GM12878 (cell line): ENCODE measurements at regions not wholly inside any gene's neighbourhood (a gene's known extent, or its start where the extent isn't known, plus 50 kb on each side); places are given as distances from the start of the nearest gene placed in this dataset.

Experiments
- EZH2 ChIP-seq: IDR thresholded peaks from 2 replicates; pipeline ENCODE4 v1.6.1; 2012; ENCODE audit warnings: low read depth, mild to moderate bottlenecking, control low read depth, inconsistent platforms, low read length, borderline replicate concordance; ENCODE audit not compliant: control insufficient read depth
- JUNB ChIP-seq: IDR thresholded peaks from 2 replicates; pipeline ENCODE4 v1.6.1; 2016; ENCODE audit warnings: antibody characterized with exemption, mild to moderate bottlenecking
- MYC ChIP-seq: IDR thresholded peaks from 2 replicates; pipeline ENCODE4 v1.6.1; 2011; ENCODE audit warnings: mild to moderate bottlenecking, low read length, moderate library complexity, inconsistent platforms; ENCODE audit not compliant: insufficient read depth, insufficient replicate concordance, insufficient read length, severe bottlenecking
- NR2C2 ChIP-seq: IDR thresholded peaks from 2 replicates; pipeline ENCODE4 v1.6.1; 2011; ENCODE audit warnings: borderline replicate concordance, low read depth; ENCODE audit not compliant: control insufficient read depth, insufficient read length
- PAX5 ChIP-seq: IDR thresholded peaks from 2 replicates; pipeline ENCODE4 v1.6.1; 2011; ENCODE audit warnings: low read depth, low read length, borderline replicate concordance
- POLR2AphosphoS5 ChIP-seq: IDR thresholded peaks from 2 replicates; pipeline ENCODE4 v1.6.1; 2011; ENCODE audit warnings: mild to moderate bottlenecking, low read length, inconsistent platforms
- RCOR1 ChIP-seq: conservative IDR thresholded peaks from 2 replicates; pipeline ENCODE4 v1.6.1; 2012; ENCODE audit warnings: low read depth, low read length, improper control_type of control experiment
- TAF1 ChIP-seq: IDR thresholded peaks from 2 replicates; pipeline ENCODE4 v1.6.1; 2011; ENCODE audit warnings: mild to moderate bottlenecking, low read depth, low read length, borderline replicate concordance
- TCF12 ChIP-seq: IDR thresholded peaks from 2 replicates; pipeline ENCODE4 v1.6.1; 2011; ENCODE audit warnings: low read depth, mild to moderate bottlenecking, low read length
- ZNF384 ChIP-seq: IDR thresholded peaks from 2 replicates; pipeline ENCODE4 v1.6.1; 2012; ENCODE audit warnings: low read depth, mild to moderate bottlenecking, low read length, improper control_type of control experiment, borderline replicate concordance
- TF ChIP-seq, protein P1 (sequence below), 3 experiments: IDR thresholded peaks in 2 of 3; conservative IDR thresholded peaks in 1 of 3; 2 replicates each; pipeline ENCODE4 v1.5.1; 2011; ENCODE audit warnings: low read depth in 3 of 3, low read length in 3 of 3, mild to moderate bottlenecking in 3 of 3, control low read depth in 2 of 3, moderate library complexity in 2 of 3, inconsistent platforms in 1 of 3, mixed read lengths in 1 of 3; ENCODE audit not compliant: control insufficient read depth in 2 of 3, insufficient read depth in 1 of 3; ENCODE audit errors: extremely low read depth in 1 of 3
- TF ChIP-seq, protein P2 (sequence below): IDR thresholded peaks from 2 replicates; pipeline ENCODE4 v1.6.1; 2011; ENCODE audit warnings: low read depth, low read length, improper control_type of control experiment, borderline replicate concordance
- TF ChIP-seq, protein P3 (sequence below): IDR thresholded peaks from 2 replicates; pipeline ENCODE4 v1.6.1; 2012; ENCODE audit warnings: mild to moderate bottlenecking, low read depth, low read length

DNA sequence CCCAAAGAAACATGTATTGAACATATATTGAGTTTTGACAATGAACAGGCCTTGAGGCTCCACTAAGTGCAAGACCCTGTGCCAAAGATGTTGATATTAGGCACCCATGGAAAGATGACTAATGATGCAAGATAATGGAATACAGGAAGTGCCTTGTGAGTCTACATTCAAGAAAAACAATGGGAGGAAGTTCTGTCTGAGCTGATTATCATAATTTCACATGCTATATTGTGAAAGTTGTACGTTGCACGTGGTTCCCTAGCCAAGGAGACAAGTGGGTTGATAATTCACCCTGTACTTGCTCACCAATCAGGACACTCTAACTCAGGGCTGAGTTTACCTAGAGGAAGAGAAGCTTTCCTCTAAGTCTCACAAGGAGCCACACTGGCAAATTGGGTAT is 186.9 kb upstream of the STAC start:
- TF ChIP-seq, protein P1, sequence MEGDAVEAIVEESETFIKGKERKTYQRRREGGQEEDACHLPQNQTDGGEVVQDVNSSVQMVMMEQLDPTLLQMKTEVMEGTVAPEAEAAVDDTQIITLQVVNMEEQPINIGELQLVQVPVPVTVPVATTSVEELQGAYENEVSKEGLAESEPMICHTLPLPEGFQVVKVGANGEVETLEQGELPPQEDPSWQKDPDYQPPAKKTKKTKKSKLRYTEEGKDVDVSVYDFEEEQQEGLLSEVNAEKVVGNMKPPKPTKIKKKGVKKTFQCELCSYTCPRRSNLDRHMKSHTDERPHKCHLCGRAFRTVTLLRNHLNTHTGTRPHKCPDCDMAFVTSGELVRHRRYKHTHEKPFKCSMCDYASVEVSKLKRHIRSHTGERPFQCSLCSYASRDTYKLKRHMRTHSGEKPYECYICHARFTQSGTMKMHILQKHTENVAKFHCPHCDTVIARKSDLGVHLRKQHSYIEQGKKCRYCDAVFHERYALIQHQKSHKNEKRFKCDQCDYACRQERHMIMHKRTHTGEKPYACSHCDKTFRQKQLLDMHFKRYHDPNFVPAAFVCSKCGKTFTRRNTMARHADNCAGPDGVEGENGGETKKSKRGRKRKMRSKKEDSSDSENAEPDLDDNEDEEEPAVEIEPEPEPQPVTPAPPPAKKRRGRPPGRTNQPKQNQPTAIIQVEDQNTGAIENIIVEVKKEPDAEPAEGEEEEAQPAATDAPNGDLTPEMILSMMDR (IDR thresholded peaks at IDR 0.05 in 2 of 3, conservative IDR thresholded peaks at IDR 0.05 in 1 of 3; ENCODE audit: control insufficient read depth in 2 of 3, extremely low read depth in 1 of 3, insufficient read depth in 1 of 3, low read depth in 3 of 3, low read length in 3 of 3) = no peak
- TF ChIP-seq POLR2AphosphoS5 (no peak), TAF1 (no peak), EZH2 (no peak), JUNB (no peak), TCF12 (no peak), PAX5 (no peak), ZNF384 (no peak), NR2C2 (no peak), RCOR1 (no peak), MYC (no peak)
- TF ChIP-seq, protein P2, sequence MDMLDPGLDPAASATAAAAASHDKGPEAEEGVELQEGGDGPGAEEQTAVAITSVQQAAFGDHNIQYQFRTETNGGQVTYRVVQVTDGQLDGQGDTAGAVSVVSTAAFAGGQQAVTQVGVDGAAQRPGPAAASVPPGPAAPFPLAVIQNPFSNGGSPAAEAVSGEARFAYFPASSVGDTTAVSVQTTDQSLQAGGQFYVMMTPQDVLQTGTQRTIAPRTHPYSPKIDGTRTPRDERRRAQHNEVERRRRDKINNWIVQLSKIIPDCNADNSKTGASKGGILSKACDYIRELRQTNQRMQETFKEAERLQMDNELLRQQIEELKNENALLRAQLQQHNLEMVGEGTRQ = no peak
- TF ChIP-seq, protein P3, sequence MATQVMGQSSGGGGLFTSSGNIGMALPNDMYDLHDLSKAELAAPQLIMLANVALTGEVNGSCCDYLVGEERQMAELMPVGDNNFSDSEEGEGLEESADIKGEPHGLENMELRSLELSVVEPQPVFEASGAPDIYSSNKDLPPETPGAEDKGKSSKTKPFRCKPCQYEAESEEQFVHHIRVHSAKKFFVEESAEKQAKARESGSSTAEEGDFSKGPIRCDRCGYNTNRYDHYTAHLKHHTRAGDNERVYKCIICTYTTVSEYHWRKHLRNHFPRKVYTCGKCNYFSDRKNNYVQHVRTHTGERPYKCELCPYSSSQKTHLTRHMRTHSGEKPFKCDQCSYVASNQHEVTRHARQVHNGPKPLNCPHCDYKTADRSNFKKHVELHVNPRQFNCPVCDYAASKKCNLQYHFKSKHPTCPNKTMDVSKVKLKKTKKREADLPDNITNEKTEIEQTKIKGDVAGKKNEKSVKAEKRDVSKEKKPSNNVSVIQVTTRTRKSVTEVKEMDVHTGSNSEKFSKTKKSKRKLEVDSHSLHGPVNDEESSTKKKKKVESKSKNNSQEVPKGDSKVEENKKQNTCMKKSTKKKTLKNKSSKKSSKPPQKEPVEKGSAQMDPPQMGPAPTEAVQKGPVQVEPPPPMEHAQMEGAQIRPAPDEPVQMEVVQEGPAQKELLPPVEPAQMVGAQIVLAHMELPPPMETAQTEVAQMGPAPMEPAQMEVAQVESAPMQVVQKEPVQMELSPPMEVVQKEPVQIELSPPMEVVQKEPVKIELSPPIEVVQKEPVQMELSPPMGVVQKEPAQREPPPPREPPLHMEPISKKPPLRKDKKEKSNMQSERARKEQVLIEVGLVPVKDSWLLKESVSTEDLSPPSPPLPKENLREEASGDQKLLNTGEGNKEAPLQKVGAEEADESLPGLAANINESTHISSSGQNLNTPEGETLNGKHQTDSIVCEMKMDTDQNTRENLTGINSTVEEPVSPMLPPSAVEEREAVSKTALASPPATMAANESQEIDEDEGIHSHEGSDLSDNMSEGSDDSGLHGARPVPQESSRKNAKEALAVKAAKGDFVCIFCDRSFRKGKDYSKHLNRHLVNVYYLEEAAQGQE = no peak
